Naive thymus-derived CD4-positive, alpha-beta T cell (primary cell): ENCODE measurements at regions not wholly inside any gene's neighbourhood (a gene's known extent, or its start where the extent isn't known, plus 50 kb on each side); places are given as distances from the start of the nearest gene placed in this dataset.

Experiments
- ATAC-seq: fragments of 150-1000 bp; cut with Tn5 transposase; 2 replicates; pipeline ENCODE4 v1.10.0; 2021; ENCODE audit warnings: mild to moderate bottlenecking, moderate library complexity
- CTCF ChIA-PET: fragments of 350-600 bp; sonication (Branson Sonifier 250); formaldehyde crosslinking; loops from one replicate; lab custom pipeline; 2021; ENCODE audit warnings: antibody characterized with exemption; lab: Charles Lee
- POLR2A ChIA-PET: fragments of 350-600 bp; sonication (Branson Sonifier 250); formaldehyde crosslinking; loops from one replicate; lab custom pipeline; 2021; ENCODE audit warnings: antibody characterized with exemption, inconsistent platforms; lab: Charles Lee
- DNase-seq, 9 donors: peaks; one replicate each; pipeline versions ENCODE4 v3.0.0 to v3.0.0-alpha.2; 2020 to 2022; ENCODE audit warnings: mixed read lengths in 1 of 9
- H3K27ac ChIP-seq: one replicate; pipeline ENCODE4 v1.7.0; 2013; ENCODE audit warnings: mild to moderate bottlenecking, low read depth, low read length, moderate library complexity
- H3K27me3 ChIP-seq, 2 donors: one replicate each; pipeline ENCODE4 v1.7.0; 2013; ENCODE audit warnings: low read length in 2 of 2, mild to moderate bottlenecking in 2 of 2, moderate library complexity in 2 of 2; ENCODE audit not compliant: control insufficient read depth in 2 of 2, insufficient read depth in 2 of 2
- H3K36me3 ChIP-seq, 3 experiments: 1 replicate in 2 of 3; 2 replicates in 1 of 3; pipeline ENCODE4 v1.7.0; 2013; ENCODE audit warnings: low read length in 3 of 3, mild to moderate bottlenecking in 3 of 3, moderate library complexity in 1 of 3; ENCODE audit not compliant: insufficient read depth in 3 of 3, control insufficient read depth in 2 of 3
- H3K4me1 ChIP-seq, 2 donors: one replicate each; pipeline ENCODE4 v1.7.0; 2013; ENCODE audit warnings: low read length in 2 of 2, mild to moderate bottlenecking in 2 of 2, moderate library complexity in 1 of 2; ENCODE audit not compliant: control insufficient read depth in 2 of 2, insufficient read depth in 2 of 2
- H3K4me3 ChIP-seq: 2 replicates; pipeline ENCODE4 v1.7.0; 2013; ENCODE audit warnings: mild to moderate bottlenecking, low read length
- H3K9me3 ChIP-seq, 3 experiments: 1 replicate in 2 of 3; 2 replicates in 1 of 3; pipeline ENCODE4 v1.7.0; 2013; ENCODE audit warnings: low read length in 3 of 3; ENCODE audit not compliant: control insufficient read depth in 2 of 3
- H3K27ac Mint-ChIP-seq, 9 donors: one replicate each; pipeline ENCODE4 v1.8.0; 2020 to 2022; ENCODE audit warnings: mixed read lengths in 9 of 9, mild to moderate bottlenecking in 8 of 9, moderate library complexity in 5 of 9, inconsistent platforms in 2 of 9
- H3K27me3 Mint-ChIP-seq, 5 donors: one replicate each; pipeline ENCODE4 v1.8.0; 2021 to 2022; ENCODE audit warnings: mixed read lengths in 5 of 5, mild to moderate bottlenecking in 1 of 5
- H3K36me3 Mint-ChIP-seq, 5 donors: one replicate each; pipeline ENCODE4 v1.8.0; 2020 to 2022; ENCODE audit warnings: mixed read lengths in 5 of 5, mild to moderate bottlenecking in 3 of 5, inconsistent platforms in 1 of 5
- H3K4me1 Mint-ChIP-seq, 7 donors: one replicate each; pipeline ENCODE4 v1.8.0; 2020 to 2022; ENCODE audit warnings: mixed read lengths in 7 of 7, mild to moderate bottlenecking in 3 of 7, inconsistent platforms in 1 of 7
- H3K4me3 Mint-ChIP-seq, 10 donors: one replicate each; pipeline ENCODE4 v1.8.0; 2020 to 2022; ENCODE audit warnings: mild to moderate bottlenecking in 10 of 10, mixed read lengths in 10 of 10, moderate library complexity in 6 of 10, inconsistent platforms in 2 of 10
- H3K9me3 Mint-ChIP-seq, 11 donors: one replicate each; pipeline ENCODE4 v1.8.0; 2020 to 2022; ENCODE audit warnings: mixed read lengths in 11 of 11, mild to moderate bottlenecking in 4 of 11, inconsistent platforms in 1 of 11, moderate library complexity in 1 of 11
- intact Hi-C, 2 donors: fragments of 100-400 bp; cut with micrococcal nuclease; formaldehyde crosslinking; loops; one replicate each; pipeline ENCODE4 v1.15.1; 2023

DNA sequence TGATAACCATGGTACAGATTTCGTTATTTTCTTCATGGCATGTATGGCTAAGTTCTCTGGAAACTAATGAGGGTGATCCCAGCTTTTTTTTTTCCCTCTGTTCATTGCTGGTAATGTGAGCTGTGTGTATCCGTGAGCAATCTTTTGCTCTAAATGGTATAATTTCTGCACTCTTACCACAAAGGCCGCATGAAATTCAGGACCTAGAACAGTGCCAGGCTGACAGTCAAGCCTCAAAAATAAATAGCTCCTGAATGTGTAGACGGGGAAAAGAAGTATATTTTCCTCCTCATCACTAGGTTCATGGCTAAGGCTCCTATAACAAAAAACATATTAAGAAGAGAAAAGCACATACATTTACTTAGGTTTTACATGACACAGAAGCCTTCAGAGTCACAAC is 140.2 kb upstream of the RMST start:
- no peaks in the 10 kb centered on the region for H3K4me1 ChIP-seq
- ATAC-seq, result no peak
- no peak for DNase-seq
- H3K4me3 ChIP-seq, result no peak overlapping the region
- no peaks in the 10 kb centered on the region for H3K27me3 ChIP-seq
- CTCF ChIA-PET, result no interaction called here
- Mint-ChIP-seq H3K4me1 (no peaks in the 10 kb centered on the region), H3K27me3 (peaks cover 3 to 29% (median 20%) of the 10 kb centered on the region in 5 donors), H3K4me3 (no peak overlapping the region), H3K9me3 (peaks cover 0 to 2% (median 0%) of the 10 kb centered on the region in 11 donors), H3K27ac (no peak overlapping the region), H3K36me3 (no peaks in the 10 kb centered on the region)
- intact Hi-C loops, result no loop called here
- POLR2A ChIA-PET, result no interaction called here
- H3K27ac ChIP-seq, result no peak overlapping the region
- no peaks in the 10 kb centered on the region for H3K9me3 ChIP-seq
- no peaks in the 10 kb centered on the region for H3K36me3 ChIP-seq

GRCh38 chr12:97323154-97323553 is 139.4 kb upstream of the RMST start:
- Histone ChIP-seq H3K4me1 (no peaks in the 10 kb centered on the region), H3K27ac (no peak overlapping the region), H3K27me3 (no peaks in the 10 kb centered on the region), H3K4me3 (no peak overlapping the region), H3K9me3 (no peaks in the 10 kb centered on the region), H3K36me3 (no peaks in the 10 kb centered on the region)
- DNase-seq, result no peak
- no peak for ATAC-seq
- intact Hi-C loops, result no loop called here
- Mint-ChIP-seq H3K27ac (no peak overlapping the region), H3K27me3 (peaks cover 3 to 29% (median 23%) of the 10 kb centered on the region in 5 donors), H3K9me3 (peaks cover 0 to 2% (median 0%) of the 10 kb centered on the region in 11 donors), H3K36me3 (no peaks in the 10 kb centered on the region), H3K4me1 (no peaks in the 10 kb centered on the region), H3K4me3 (no peak overlapping the region)
- POLR2A ChIA-PET, result no interaction called here
- CTCF ChIA-PET, result no interaction called here

DNA sequence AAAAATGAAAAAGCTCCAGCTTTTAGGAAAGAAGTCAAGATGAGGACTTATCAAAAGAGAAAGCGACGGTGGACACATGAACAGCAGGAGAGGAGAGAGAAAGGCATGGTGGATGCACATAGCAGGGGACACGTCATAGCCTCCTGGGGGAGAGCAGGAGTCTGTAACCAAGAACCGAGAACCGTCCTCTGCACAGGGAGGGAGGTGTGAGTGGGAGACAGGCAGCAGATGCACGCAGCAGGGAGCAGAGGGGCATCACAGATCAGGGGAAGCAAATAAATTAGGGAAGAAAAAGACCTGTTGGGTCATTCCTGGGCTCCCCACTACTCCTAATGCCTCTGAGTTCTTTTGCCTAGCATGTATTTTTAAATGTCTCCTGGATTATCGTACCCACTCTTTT is 138.1 kb upstream of the RMST start:
- Histone ChIP-seq H3K9me3 (no peaks in the 10 kb centered on the region), H3K4me3 (no peak overlapping the region), H3K27ac (no peak overlapping the region), H3K36me3 (no peaks in the 10 kb centered on the region), H3K4me1 (no peaks in the 10 kb centered on the region), H3K27me3 (no peaks in the 10 kb centered on the region)
- intact Hi-C loops, result no loop called here
- POLR2A ChIA-PET, result no interaction called here
- DNase-seq (no peak), ATAC-seq (no peak)
- Mint-ChIP-seq H3K4me1 (peaks cover 0 to 2% (median 0%) of the 10 kb centered on the region in 7 donors), H3K27ac (no peak overlapping the region), H3K27me3 (peaks cover 5 to 34% (median 29%) of the 10 kb centered on the region in 5 donors), H3K9me3 (peaks cover 0 to 2% (median 0%) of the 10 kb centered on the region in 11 donors), H3K4me3 (no peak overlapping the region), H3K36me3 (no peaks in the 10 kb centered on the region)
- CTCF ChIA-PET, result no interaction called here

DNA sequence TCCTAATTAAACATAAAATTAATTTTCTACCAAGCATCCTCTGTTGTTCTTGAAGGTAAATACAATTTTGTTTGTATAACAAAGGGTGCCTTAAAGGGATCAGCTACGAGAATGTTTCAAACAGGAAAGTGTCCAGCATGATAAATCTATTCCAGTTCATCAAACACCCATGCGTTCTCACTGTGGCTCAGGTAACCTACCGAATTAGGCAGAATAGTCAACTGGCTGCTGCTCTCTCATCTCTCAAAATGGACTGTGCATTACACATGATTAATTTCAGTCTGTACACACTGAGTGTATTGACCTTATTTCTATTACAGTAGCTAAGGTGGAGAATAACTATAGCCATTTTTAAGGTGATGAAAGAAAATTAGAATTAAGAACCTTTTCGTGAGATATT is 127.5 kb upstream of the RMST start:
- Mint-ChIP-seq H3K9me3 (no peaks in the 10 kb centered on the region), H3K27me3 (peaks cover 0 to 35% (median 18%) of the 10 kb centered on the region in 5 donors), H3K27ac (no peak overlapping the region), H3K36me3 (no peaks in the 10 kb centered on the region), H3K4me3 (no peak overlapping the region), H3K4me1 (no peaks in the 10 kb centered on the region)
- intact Hi-C loops, result no loop called here
- Histone ChIP-seq H3K36me3 (no peaks in the 10 kb centered on the region), H3K27me3 (no peaks in the 10 kb centered on the region), H3K9me3 (no peaks in the 10 kb centered on the region), H3K27ac (no peak overlapping the region), H3K4me3 (no peak overlapping the region), H3K4me1 (no peaks in the 10 kb centered on the region)
- ATAC-seq (no peak), DNase-seq (no peak)
- CTCF ChIA-PET, result no interaction called here
- POLR2A ChIA-PET, result interaction anchor here (0.6 kb wide), 1 partner anchor 179 kb away, joined by 3 read pairs; no protein-coding TSS in a partner anchor

- H3K4me1 Mint-ChIP-seq, result no peaks in the 10 kb centered on the region
- no peaks in the 10 kb centered on the region for H3K36me3 Mint-ChIP-seq
These were observed 125.5 kb upstream of the RMST start for GRCh38 chr12:97336900-97337751.

GRCh38 chr12:97342130-97342529 is 120.5 kb upstream of the RMST start:
- POLR2A ChIA-PET, result no interaction called here
- Mint-ChIP-seq H3K36me3 (no peaks in the 10 kb centered on the region), H3K4me3 (no peak overlapping the region), H3K27me3 (peaks cover 0 to 22% (median 15%) of the 10 kb centered on the region in 5 donors), H3K4me1 (no peaks in the 10 kb centered on the region), H3K27ac (no peak overlapping the region), H3K9me3 (no peaks in the 10 kb centered on the region)
- Histone ChIP-seq H3K9me3 (no peaks in the 10 kb centered on the region), H3K4me3 (no peak overlapping the region), H3K27me3 (no peaks in the 10 kb centered on the region), H3K4me1 (no peaks in the 10 kb centered on the region), H3K27ac (no peak overlapping the region), H3K36me3 (no peaks in the 10 kb centered on the region)
- CTCF ChIA-PET, result no interaction called here
- intact Hi-C loops, result no loop called here
- no peak for ATAC-seq
- no peak for DNase-seq

More at GRCh38 chr12:97336900-97337751, 125.5 kb upstream of the RMST start:
- CTCF ChIA-PET, result no interaction called here
- POLR2A ChIA-PET, result no interaction called here
- intact Hi-C loops, result no loop called here
- Mint-ChIP-seq H3K4me3 (no peak overlapping the region), H3K27me3 (peaks cover 0 to 30% (median 18%) of the 10 kb centered on the region in 5 donors), H3K9me3 (no peaks in the 10 kb centered on the region), H3K27ac (no peak overlapping the region)
- no peak for ATAC-seq
- no peaks in the 10 kb centered on the region for H3K27me3 ChIP-seq
- no peak overlapping the region for H3K27ac ChIP-seq
- H3K36me3 ChIP-seq, result no peaks in the 10 kb centered on the region
- no peak overlapping the region for H3K4me3 ChIP-seq
- DNase-seq, result no peak
- H3K9me3 ChIP-seq, result no peaks in the 10 kb centered on the region
- no peaks in the 10 kb centered on the region for H3K4me1 ChIP-seq

DNA sequence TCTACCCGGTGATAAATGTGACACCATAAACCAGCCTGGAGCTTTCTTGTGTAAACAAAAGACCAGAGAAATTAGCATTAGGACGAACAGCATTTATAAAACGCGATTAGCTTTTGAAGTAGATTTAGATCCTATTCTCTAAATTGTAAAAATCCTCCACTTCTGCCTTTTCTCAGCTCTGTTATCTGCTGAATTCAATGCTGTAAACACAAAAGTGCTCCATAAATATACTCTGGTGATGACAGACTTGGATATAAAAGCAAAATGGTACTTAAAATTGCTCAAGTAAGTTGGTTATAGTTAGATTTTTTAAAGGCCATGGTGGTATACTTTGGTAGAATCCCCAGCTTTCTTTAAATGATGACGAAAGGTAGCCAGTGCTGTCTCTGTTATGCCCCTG is 114.6 kb upstream of the RMST start:
- CTCF ChIA-PET, result no interaction called here
- DNase-seq, result no peak
- no peaks in the 10 kb centered on the region for H3K27me3 Mint-ChIP-seq
- POLR2A ChIA-PET, result no interaction called here
- ATAC-seq, result no peak
- H3K27ac Mint-ChIP-seq, result no peak overlapping the region
- peaks cover 0 to 5% (median 0%) of the 10 kb centered on the region in 11 donors for H3K9me3 Mint-ChIP-seq
- Histone ChIP-seq H3K4me3 (no peak overlapping the region), H3K27me3 (no peaks in the 10 kb centered on the region), H3K27ac (no peak overlapping the region), H3K4me1 (no peaks in the 10 kb centered on the region), H3K36me3 (no peaks in the 10 kb centered on the region), H3K9me3 (no peaks in the 10 kb centered on the region)
- H3K36me3 Mint-ChIP-seq, result no peaks in the 10 kb centered on the region
- H3K4me3 Mint-ChIP-seq, result no peak overlapping the region
- intact Hi-C loops, result no loop called here
- no peaks in the 10 kb centered on the region for H3K4me1 Mint-ChIP-seq
